Left lung (tissue), 4 donors: ENCODE measurements at regions not wholly inside any gene's neighbourhood (a gene's known extent, or its start where the extent isn't known, plus 50 kb on each side); places are given as distances from the start of the nearest gene placed in this dataset.

ENCODE experiments used
- ATAC-seq: fragments of 200-7000 bp; cut with Tn5 transposase; one replicate; pipeline ENCODE4 v1.9.1; 2020; ENCODE audit warnings: moderate library complexity
- DNase-seq, 4 donors: peaks; one replicate each; pipeline ENCODE4 v3.0.0-alpha.2; 2013 to 2020
- H3K27ac ChIP-seq, 2 donors: fragments of 200-600 bp; sonication (generic) in 1 of 2; one replicate each; pipeline versions ENCODE4 v1.5.0 to v1.8.0; 2020 to 2021
- H3K27me3 ChIP-seq, 2 donors: fragments of 200-600 bp; sonication (generic) in 1 of 2; one replicate each; pipeline versions ENCODE4 v1.5.0 to v1.8.0; 2020 to 2021
- H3K36me3 ChIP-seq, 2 donors: fragments of 200-600 bp; sonication (generic) in 1 of 2; one replicate each; pipeline versions ENCODE4 v1.5.0 to v1.8.0; 2020 to 2021
- H3K4me1 ChIP-seq, 2 donors: fragments of 200-600 bp; one replicate each; pipeline ENCODE4 v1.8.0; 2021
- H3K4me3 ChIP-seq, 2 donors: fragments of 200-600 bp; sonication (generic) in 1 of 2; one replicate each; pipeline versions ENCODE4 v1.5.0 to v1.8.0; 2020 to 2021; ENCODE audit warnings: mild to moderate bottlenecking in 1 of 2
- H3K9me3 ChIP-seq, 2 donors: fragments of 200-600 bp; sonication (generic) in 1 of 2; one replicate each; pipeline versions ENCODE4 v1.5.0 to v1.8.0; 2020 to 2021
- intact Hi-C, 2 donors: fragments of 100-400 bp; cut with DNase I; formaldehyde crosslinking; loops; one replicate each; pipeline versions ENCODE4 v1.11.2 to v1.14.2; 2022
- TF ChIP-seq, protein P1 (sequence below), 2 donors: fragments of 200-600 bp; sonication (generic) in 1 of 2; IDR thresholded peaks; one replicate each; pipeline versions ENCODE4 v1.5.0 to v1.8.0; 2021; ENCODE audit warnings: antibody characterized with exemption in 2 of 2
- donor health status: DM: no; HTN: yes; CAD: no.
- donor health status: DM: no; HTN: no; CAD: no.

DNA sequence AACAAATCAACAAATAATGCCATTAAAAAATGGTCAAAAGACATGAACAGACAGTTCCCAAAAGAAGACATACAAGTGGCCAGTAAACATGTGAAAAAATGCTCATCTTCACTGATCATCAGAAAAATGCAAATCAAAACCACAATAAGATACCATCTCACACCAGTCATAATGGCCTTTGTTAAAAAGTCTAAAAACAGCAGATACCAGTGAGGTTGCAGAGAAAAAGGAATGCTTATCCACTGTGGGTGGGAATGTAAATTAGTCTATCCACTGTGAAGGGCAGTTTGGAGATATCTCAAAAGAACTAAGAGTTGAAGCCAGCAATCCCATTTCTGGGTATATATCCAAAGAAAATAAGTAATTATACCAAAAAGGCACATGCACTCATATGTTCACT, 668.1 kb upstream of the CPEB2 start:
- no peak for ATAC-seq
- intact Hi-C loops = no loop called here
- Histone ChIP-seq H3K27me3 (no peaks in the 10 kb centered on the region), H3K27ac (no peak overlapping the region), H3K36me3 (no peaks in the 10 kb centered on the region), H3K9me3 (no peaks in the 10 kb centered on the region), H3K4me1 (no peaks in the 10 kb centered on the region), H3K4me3 (no peak overlapping the region)
- TF ChIP-seq, protein P1, sequence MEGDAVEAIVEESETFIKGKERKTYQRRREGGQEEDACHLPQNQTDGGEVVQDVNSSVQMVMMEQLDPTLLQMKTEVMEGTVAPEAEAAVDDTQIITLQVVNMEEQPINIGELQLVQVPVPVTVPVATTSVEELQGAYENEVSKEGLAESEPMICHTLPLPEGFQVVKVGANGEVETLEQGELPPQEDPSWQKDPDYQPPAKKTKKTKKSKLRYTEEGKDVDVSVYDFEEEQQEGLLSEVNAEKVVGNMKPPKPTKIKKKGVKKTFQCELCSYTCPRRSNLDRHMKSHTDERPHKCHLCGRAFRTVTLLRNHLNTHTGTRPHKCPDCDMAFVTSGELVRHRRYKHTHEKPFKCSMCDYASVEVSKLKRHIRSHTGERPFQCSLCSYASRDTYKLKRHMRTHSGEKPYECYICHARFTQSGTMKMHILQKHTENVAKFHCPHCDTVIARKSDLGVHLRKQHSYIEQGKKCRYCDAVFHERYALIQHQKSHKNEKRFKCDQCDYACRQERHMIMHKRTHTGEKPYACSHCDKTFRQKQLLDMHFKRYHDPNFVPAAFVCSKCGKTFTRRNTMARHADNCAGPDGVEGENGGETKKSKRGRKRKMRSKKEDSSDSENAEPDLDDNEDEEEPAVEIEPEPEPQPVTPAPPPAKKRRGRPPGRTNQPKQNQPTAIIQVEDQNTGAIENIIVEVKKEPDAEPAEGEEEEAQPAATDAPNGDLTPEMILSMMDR (IDR thresholded peaks at IDR 0.05) = no peak
- DNase-seq = no peak

DNA sequence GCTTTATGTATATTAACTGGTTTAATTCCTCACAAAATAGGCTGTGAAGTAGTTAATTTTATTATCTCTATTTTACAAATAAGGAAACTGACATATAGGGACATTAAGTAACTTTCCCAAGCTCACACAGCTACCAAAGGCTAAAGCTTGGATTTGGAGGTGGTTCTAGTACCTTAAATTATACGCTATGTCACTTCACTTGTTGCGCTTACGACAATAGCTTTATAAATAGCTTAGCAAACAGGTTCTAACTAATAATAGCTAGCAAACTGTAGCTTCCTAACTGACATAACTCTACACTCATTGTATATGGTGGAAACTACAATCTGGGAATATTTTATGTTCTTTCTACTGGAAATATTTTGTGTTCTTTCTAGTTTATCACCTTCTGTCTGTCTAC, 666.4 kb upstream of the CPEB2 start:
- Histone ChIP-seq H3K36me3 (no peaks in the 10 kb centered on the region), H3K4me1 (no peaks in the 10 kb centered on the region), H3K4me3 (no peak overlapping the region), H3K9me3 (no peaks in the 10 kb centered on the region), H3K27me3 (no peaks in the 10 kb centered on the region), H3K27ac (no peak overlapping the region)
- intact Hi-C loops = no loop called here
- TF ChIP-seq, protein P1 (IDR thresholded peaks at IDR 0.05) = no peak
- ATAC-seq (no peak), DNase-seq (no peak)

GRCh38 chr4:14336656-14337055, 665.6 kb upstream of the CPEB2 start:
- no peak overlapping the region for H3K27ac ChIP-seq
- no peaks in the 10 kb centered on the region for H3K4me1 ChIP-seq
- DNase-seq (no peak), ATAC-seq (no peak)
- no peak overlapping the region for H3K4me3 ChIP-seq
- H3K36me3 ChIP-seq = no peaks in the 10 kb centered on the region
- no peaks in the 10 kb centered on the region for H3K9me3 ChIP-seq
- H3K27me3 ChIP-seq = no peaks in the 10 kb centered on the region
- intact Hi-C loops = no loop called here
- TF ChIP-seq, protein P1 (IDR thresholded peaks at IDR 0.05) = no peak

GRCh38 chr4:14337892-14338584, 664.2 kb upstream of the CPEB2 start:
- Histone ChIP-seq H3K4me1 (no peaks in the 10 kb centered on the region), H3K36me3 (no peaks in the 10 kb centered on the region), H3K27ac (no peak overlapping the region), H3K9me3 (no peaks in the 10 kb centered on the region), H3K27me3 (no peaks in the 10 kb centered on the region), H3K4me3 (no peak overlapping the region)
- no peak for DNase-seq
- intact Hi-C loops = no loop called here
- ATAC-seq = no peak
- TF ChIP-seq, protein P1 (IDR thresholded peaks at IDR 0.05) = no peak

DNA sequence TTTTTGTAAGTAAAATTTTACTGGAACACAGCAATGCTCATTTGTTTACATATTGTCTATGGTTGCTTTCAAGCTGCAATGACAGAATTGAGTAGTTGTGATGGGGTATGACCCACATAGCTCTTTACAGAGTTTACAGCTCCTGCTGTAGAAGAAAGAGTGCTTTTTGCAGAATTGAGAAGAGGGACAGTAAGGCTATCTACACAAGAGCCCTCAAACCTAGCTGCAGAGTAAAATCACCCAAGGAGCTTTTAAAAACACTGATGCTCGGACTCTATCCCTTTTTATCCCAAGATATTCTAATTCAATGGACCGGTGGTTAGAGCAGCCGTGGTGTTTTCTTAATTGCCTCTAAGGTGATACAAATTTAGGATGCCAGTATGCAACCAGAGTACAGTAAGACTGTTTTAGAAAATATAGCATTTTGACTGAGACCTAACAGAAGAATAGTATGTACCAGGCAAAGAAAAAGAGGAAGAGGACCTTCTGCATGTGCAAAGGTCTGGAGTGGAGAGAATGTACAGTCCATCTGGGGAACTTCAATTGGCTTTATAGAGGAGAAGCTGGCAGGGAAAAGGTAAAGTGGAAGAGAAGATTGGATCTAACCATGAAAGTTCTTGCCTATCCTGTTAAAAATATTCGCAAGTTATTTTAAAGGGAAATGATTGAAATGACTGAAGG, 663.6 kb upstream of the CPEB2 start:
- no peak overlapping the region for H3K4me3 ChIP-seq
- no peaks in the 10 kb centered on the region for H3K4me1 ChIP-seq
- H3K9me3 ChIP-seq = no peaks in the 10 kb centered on the region
- H3K27ac ChIP-seq = no peak overlapping the region
- no peaks in the 10 kb centered on the region for H3K36me3 ChIP-seq
- no peak for ATAC-seq
- H3K27me3 ChIP-seq = no peaks in the 10 kb centered on the region
- DNase-seq = no peak
- intact Hi-C loops = no loop called here
- TF ChIP-seq, protein P1 (IDR thresholded peaks at IDR 0.05) = no peak
